ENCODE measurements at regions not wholly inside any gene's neighbourhood (a gene's known extent, or its start where the extent isn't known, plus 50 kb on each side); places are given as distances from the start of the nearest gene placed in this dataset.

DNA sequence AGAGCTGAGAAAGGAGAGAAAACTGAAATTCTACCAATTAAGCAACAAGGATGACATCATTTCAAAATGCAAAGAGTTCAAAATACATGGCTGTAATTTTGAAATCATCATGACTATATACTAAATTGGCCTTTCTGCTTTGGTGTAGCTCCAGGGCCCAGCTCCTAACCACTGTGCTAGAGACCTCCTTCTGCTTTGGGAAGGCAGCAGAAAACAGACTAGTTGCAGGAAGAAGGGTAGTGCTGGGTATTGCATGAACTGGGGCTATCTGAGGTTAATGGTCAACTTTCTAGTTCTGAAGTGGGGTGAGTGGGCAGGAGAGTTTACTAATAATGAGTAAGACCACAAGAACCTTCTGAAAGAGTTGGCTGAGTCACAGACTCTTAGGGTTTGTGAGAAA, 66.2 kb downstream of the PTGER2 start:
- no peak overlapping the region for H3K4me3 ChIP-seq (ENCODE audit: low read depth, low read length)
- TF ChIP-seq, protein P1, sequence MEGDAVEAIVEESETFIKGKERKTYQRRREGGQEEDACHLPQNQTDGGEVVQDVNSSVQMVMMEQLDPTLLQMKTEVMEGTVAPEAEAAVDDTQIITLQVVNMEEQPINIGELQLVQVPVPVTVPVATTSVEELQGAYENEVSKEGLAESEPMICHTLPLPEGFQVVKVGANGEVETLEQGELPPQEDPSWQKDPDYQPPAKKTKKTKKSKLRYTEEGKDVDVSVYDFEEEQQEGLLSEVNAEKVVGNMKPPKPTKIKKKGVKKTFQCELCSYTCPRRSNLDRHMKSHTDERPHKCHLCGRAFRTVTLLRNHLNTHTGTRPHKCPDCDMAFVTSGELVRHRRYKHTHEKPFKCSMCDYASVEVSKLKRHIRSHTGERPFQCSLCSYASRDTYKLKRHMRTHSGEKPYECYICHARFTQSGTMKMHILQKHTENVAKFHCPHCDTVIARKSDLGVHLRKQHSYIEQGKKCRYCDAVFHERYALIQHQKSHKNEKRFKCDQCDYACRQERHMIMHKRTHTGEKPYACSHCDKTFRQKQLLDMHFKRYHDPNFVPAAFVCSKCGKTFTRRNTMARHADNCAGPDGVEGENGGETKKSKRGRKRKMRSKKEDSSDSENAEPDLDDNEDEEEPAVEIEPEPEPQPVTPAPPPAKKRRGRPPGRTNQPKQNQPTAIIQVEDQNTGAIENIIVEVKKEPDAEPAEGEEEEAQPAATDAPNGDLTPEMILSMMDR (conservative IDR thresholded peaks at IDR 0.05; ENCODE audit: low read depth, low read length): no peak
- DNase-seq (ENCODE audit: low read depth): peak; percentile 91
